ENCODE measurements at regions not wholly inside any gene's neighbourhood (a gene's known extent, or its start where the extent isn't known, plus 50 kb on each side); places are given as distances from the start of the nearest gene placed in this dataset.
"Not testable (repeated sequence)": the region's sequence is repeated elsewhere in the genome, so short reads cannot be mapped to it uniquely, and the experiment has no call there.

DNA sequence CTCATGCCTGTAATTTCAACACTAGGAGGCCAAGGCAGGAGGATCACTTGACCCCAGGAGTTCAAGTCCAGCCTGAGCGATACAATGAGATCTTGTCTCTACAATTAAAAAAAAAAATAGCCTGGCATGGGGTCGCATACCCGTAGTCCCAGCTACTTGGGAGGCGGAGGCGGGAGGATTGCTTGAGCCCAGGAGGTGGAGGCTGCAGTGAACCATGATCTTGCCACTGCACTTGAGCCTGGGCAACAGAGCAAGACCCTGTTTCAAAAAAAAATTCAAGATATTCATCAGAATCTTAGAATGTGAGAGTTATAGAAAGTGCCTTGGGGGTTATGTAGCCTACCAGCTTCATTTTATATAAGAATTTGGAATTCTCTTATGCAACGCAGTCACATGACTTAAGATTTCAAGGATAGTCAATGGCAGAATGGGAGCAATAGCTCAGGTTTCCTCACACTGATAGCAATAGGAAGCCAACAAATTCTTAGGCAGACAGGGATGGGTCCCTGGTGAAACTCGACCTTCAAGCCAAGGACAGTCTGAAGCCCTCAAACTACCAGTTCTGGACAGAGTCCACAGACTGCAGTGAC lies 462.5 kb downstream of the SETD4 start:
- no peak for DNase-seq (ENCODE audit: low spot score)
- ATAC-seq (ENCODE audit: low FRiP score): no peak
- TF ChIP-seq, protein P1, sequence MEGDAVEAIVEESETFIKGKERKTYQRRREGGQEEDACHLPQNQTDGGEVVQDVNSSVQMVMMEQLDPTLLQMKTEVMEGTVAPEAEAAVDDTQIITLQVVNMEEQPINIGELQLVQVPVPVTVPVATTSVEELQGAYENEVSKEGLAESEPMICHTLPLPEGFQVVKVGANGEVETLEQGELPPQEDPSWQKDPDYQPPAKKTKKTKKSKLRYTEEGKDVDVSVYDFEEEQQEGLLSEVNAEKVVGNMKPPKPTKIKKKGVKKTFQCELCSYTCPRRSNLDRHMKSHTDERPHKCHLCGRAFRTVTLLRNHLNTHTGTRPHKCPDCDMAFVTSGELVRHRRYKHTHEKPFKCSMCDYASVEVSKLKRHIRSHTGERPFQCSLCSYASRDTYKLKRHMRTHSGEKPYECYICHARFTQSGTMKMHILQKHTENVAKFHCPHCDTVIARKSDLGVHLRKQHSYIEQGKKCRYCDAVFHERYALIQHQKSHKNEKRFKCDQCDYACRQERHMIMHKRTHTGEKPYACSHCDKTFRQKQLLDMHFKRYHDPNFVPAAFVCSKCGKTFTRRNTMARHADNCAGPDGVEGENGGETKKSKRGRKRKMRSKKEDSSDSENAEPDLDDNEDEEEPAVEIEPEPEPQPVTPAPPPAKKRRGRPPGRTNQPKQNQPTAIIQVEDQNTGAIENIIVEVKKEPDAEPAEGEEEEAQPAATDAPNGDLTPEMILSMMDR (IDR thresholded peaks at IDR 0.05): no peak

DNA sequence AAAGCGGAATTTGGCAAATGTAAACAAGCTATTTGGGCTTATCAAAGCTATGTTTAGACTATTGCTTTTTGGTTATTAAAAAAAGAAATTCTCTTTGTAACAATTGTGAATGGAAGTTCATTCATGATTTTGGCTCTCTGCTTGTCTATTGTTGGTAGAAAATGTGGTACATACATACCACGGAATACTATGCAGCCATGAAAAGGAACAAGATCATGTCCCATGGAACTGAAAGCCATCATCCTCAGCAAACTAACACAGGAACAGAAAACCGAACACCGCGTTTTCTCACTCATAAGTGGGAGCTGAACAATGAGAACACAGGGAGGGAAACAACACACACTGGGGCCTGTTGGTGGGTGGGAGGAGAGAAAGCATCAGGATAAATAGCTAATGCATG lies 465.4 kb downstream of the SETD4 start:
- TF ChIP-seq, protein P1 (IDR thresholded peaks at IDR 0.05): no peak
- ATAC-seq (ENCODE audit: low FRiP score): no peak
- DNase-seq (ENCODE audit: low spot score): no peak

- DNase-seq (ENCODE audit: low spot score) (no peak), ATAC-seq (ENCODE audit: low FRiP score) (no peak)
- TF ChIP-seq, protein P1 (IDR thresholded peaks at IDR 0.05): no peak
These were observed 467.3 kb downstream of the SETD4 start for GRCh38 chr21:35593000-35593502.

GRCh38 chr21:35590284-35590683 lies 470.0 kb downstream of the SETD4 start:
- ATAC-seq (ENCODE audit: low FRiP score); DNase-seq (ENCODE audit: low spot score): not testable (repeated sequence)

- ATAC-seq (ENCODE audit: low FRiP score): no peak
- TF ChIP-seq, protein P1 (IDR thresholded peaks at IDR 0.05): no peak
- no peak for DNase-seq (ENCODE audit: low spot score)
These were observed 472.4 kb downstream of the SETD4 start for GRCh38 chr21:35587841-35588380.

GRCh38 chr21:35586305-35586704 lies 474.0 kb downstream of the SETD4 start:
- TF ChIP-seq, protein P1 (IDR thresholded peaks at IDR 0.05): no peak
- DNase-seq (ENCODE audit: low spot score) (no peak), ATAC-seq (ENCODE audit: low FRiP score) (no peak)

DNA sequence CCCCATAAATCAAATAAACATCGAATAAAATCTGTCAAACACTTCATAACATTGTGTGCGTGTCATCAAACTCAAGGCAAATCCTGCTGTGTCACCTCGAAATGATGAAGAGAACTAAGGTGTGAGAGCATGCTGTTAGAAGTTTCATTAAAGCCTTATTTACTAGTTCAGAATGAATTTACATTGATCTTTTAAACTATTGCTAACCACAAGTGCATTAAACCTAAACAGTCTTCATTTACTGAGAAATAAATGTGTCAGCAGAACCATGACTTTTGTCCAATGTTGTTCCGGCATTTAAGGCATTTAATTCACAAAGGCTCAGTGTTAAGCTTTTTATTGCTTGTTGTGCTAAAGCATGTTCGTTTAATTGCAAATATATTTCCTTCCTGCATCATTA lies 474.4 kb downstream of the SETD4 start:
- ATAC-seq (ENCODE audit: low FRiP score): no peak
- TF ChIP-seq, protein P1 (IDR thresholded peaks at IDR 0.05): no peak
- DNase-seq (ENCODE audit: low spot score): no peak
